IPS DF 19.7 (cell line): ENCODE measurements at regions not wholly inside any gene's neighbourhood (a gene's known extent, or its start where the extent isn't known, plus 50 kb on each side); places are given as distances from the start of the nearest gene placed in this dataset.
A peak's percentile ranks its signal among the peaks of the same experiment; 100 is the strongest.

Experiments used
- DNase-seq: peaks from one replicate; pipeline ENCODE4 v3.0.0-alpha.2; 2013; ENCODE audit warnings: low read depth, low spot score

DNA sequence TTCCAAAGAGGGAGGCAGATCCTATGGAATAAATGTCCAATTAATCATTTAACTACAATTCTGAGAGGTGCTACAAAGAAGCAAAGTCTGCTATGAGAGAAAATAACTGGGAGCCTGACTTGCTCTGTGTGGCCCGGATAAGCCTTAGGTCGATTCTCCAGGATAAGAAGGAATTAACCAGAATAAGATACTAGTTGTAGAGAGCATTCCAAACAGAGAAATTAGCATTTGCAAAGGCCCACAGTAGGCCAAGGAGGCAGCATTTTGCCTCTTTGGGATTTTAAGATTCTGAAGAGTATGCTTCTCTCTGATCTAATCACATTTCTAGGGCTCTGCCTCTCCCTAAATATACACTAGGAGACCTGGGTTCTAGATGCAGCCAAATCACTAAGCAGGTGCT is 113.7 kb downstream of the SNX19 start:
- no peak for DNase-seq

DNA sequence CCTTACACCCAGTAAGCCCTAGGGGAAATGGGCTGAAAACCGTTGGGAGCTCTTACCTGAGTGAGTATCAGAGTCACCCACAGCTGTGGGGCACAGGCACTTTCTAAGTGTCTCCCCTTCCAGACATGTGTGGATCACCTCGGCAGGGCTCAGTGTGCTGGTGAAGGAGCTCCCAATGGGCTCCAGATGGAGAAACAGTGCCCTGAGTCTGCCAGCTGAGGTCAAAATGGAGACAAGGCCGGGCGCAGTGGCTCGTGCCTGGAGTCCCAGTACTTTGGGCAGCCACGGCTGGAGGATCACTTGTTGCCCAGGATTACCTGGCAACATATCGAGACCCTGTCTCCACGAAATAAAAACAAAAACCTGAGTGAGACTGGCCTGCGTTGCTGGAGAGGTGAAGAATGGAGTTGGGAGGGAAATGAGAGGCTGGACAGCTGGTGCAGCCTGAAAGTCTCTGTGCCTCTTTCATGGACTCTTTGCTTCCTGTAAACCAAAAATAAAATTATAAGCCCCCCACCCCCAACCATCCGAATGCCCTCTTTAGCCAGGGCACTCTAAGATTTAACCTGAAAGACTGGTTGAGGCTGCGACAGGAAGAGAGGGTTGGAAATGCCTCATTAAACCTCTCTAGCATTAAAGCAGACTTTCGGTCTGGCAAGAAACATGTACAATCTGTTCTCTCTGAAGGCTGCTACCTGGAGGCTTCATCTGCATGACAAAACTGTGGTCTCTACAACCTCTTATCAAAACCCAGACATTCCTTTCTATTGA is 111.8 kb downstream of the SNX19 start:
- DNase-seq: no peak

DNA sequence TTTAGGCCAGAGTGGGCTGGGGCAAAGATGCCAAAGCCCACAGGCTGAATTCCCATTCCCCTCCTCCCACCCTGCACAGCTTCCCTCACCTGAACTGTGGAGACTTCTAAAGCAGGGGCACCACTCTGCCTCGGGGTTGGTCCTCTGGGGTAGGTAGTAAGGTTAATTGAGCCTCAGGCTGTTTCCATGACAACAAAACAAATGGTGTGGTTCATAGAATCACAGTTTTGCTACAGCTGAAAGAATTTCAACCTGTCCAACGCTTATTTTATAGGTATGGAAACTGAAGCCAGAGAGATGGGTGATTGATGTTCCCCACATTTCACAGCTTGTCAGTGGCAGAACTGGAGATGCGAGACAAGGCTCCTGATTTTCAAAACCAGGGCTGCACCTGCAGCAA is 109.5 kb downstream of the SNX19 start:
- DNase-seq: no peak

DNA sequence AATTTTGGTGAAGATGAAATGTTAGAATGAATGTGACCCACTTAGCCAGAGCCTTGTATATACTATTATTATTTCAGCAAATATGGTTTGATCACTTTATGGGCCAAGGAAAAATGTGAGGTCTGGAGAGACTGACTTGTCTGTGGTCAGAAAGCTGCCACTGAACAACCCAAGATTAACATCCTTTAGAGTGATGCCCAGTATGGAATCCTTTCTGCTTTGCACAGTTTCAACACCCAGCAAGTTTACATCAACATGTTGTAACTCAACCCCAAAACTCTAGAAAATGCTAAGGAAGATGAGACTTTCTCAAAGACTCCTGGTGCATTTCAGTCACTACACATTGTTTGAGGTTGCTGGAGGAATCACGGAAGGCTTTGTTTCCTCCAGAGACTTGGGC is 107.7 kb downstream of the SNX19 start:
- DNase-seq: no peak

DNA sequence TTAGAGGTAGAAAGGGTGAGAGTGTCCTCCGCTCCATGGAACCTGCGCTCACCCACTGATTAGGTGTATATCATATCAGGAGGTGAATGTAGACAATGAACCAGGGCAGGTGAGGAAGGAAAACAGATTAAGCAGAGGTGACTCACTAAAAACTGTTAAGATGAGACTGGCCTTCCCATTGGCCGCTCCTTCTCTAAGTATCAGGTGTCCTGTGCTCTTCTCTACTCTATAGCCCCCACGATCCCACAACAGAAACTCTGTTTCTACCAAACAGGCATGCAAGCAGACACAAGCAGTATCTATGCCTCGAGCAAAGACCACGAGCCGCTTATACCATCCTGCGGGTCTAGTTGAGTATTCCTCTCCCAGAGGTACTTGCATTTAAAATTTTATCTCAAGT is 103.1 kb downstream of the SNX19 start:
- peak; percentile 15 for DNase-seq

DNA sequence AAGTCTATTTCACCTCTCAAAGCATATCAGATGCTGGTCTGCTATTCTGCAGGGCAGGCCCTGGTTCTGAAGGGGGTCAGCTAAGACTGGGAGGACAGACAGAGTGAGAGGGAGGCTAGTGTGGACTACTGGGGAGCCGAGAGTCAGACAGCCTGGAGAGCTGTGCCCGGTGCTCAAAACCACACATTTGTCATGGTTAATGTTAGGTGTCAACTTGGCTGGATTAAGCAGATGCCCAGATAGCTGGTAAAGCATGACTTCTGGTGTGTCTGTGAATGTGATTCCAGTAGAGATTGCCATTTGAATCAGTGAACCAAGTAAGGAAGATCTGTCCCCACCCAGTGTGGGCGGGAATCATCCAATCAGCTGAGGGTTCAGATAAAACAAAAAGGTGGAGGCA is 102.6 kb downstream of the SNX19 start:
- no peak for DNase-seq

DNA sequence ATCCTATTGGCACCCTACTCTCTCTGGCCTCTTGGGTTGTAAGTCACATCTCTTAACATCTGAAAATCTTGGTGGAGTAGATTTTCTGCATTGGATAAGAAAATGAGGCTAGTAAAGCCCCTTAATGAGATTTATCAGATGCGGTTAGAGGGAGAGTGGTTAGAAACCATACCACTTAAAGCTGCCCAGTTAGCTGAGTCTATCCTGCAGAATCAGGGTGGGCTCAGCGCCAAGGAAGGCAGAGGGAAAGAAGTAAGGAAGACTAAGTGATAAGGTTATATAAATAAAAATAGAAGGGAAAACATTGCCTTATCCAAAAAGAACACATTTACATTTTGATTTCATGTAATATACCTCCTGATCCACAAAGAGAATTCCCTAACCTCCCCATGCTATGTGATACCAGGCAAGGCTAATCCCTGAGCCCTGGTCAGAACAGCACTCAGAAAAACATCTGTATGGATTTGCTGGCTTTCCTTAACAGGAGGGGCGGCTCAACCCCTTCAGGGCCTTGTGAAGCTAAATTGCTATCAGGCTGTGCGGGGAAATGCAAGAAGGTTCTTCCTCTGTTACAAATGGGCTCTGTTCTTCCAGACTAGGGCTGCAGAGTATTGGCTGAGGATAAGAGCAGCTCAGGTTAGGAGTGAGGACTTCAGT is 101.7 kb downstream of the SNX19 start:
- DNase-seq: no peak

DNA sequence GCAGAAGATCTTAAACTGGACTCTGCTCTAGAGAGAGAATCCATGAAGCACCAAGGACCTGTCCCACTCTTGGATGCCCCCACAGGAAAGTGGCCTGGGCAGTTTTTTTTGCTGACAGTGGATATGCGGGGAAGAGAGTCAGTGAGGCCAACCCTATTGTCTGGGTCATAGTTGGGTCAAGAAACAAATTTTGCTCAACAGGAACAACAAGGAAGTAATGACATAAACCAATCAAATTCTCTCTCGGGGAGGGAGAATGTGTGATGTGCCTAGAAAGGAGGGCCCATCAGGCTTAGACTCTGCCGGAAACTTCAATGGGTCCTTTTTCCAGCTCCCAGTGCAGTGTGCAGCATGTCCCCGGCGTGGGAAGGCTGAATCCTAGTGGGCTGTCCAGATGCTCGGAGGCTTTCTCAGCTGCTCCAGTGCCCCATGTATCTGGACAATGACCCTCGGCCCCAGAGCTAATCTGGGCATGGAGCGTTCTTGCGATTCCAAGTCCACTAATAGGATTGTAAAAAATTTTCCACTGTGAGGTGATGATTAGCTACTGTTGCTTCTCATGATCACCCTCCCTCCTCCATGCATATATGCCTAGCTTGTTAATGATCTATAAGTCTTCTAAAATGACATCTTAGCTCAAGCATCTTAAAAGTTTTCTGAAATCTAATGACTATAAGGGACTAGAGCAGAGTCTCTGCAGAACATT is 101.0 kb downstream of the SNX19 start:
- DNase-seq: no peak

DNA sequence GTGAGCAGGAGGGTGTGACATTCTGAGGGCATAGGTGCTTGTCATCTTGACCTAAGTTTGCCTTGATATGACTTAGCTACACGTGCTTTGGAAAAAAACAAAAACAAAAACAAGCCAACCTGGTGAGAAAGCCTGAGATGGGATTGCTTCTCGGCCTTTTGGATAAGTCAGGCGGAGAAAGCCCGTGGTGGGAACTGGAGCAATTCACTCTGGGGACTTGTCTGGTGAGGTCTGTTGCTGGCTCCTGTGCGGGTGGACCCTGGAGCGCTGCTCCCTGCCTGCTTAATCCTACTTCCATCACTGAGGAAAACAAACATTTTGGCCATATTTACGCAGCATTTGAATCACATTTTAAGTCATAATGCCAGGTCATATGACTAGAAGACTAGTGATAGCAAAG is 100.3 kb downstream of the SNX19 start:
- DNase-seq: no peak

DNA sequence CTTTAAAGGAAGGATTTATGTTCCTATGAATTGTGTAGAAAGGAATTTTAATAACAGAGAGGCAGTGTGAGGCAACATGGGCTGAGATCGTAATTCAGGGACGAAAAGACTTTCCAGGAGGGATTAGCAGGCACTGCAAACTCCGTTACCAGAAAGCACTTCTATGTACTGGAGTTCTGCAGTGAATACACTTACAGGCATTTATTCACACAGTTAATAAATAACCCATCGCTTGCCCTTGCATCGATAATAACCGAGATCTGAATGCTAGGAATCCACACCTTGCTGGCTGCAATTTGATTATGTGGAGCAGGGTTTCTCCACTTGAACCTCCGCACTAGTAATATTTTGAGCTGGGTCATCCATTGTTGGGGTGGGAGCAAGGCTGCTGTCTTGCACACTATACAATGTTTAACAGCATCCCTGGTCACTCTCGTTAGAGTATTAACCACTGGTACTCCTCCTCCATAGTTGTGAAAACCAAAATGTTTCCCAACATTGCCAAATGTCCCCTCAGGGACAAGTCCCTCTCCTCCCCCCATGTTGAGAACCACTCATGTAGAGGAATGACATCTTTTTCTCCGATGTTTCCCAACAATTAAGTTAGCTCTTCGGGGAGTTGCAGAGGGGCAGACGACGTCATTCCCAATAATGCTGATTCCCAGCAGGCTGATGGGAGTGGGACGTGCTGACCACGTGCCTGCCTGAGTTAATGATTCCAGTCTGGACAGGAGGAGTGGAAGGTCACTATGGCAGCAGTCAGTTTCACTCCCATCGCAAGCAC is 99.5 kb downstream of the SNX19 start:
- no peak for DNase-seq

DNA sequence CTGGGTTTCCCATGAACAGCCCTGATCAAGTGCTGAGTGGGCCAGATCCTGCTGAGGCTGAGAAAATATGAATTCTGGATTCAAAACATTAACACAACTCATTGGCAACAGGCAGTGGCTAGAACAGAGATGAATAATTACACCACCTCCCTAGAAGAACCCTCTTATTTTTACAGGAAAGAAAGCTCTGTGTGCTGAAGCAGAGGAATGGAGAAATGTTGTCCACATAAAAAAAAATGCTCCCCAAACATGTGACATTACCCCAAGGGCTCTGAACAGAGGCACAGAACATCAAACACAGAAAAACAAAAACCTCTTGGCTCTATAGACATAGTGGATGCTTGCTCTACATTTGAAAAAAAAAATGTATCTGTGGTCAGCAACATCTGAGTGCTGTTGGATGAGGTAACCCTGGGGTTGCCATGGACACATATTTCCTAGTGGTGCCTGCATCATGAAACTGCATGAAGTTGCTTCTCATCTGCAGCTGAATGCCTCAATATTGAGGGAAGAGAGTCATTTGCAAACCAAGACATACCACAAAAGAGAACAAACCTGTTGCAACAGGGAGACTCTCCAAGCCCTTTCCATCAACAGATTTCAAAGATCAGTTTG is 98.8 kb downstream of the SNX19 start:
- DNase-seq: no peak

DNA sequence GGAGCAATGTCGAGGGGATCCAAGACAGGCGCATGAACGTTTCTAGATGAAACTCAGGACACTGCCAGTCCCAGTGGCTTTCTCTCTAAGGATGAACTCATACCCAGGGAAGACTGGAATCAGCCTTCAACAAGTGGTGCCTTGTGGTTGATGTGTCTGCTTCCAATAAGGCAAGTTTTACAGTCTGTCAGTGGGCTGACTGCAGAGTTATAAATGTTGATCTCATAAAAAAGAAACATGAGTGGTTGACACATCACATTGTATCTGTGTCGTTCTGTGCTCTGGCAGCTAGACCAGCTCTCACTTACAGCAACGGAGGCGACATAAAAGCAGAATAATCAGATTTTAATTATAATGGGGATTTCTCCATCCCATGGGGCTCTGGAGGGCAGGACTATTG is 96.7 kb downstream of the SNX19 start:
- DNase-seq: no peak
